Dermis blood vessel endothelial cell (primary cell): ENCODE measurements at regions not wholly inside any gene's neighbourhood (a gene's known extent, or its start where the extent isn't known, plus 50 kb on each side); places are given as distances from the start of the nearest gene placed in this dataset.

Source experiments
- DNase-seq: peaks from one replicate; pipeline ENCODE4 v3.0.0; 2010

DNA sequence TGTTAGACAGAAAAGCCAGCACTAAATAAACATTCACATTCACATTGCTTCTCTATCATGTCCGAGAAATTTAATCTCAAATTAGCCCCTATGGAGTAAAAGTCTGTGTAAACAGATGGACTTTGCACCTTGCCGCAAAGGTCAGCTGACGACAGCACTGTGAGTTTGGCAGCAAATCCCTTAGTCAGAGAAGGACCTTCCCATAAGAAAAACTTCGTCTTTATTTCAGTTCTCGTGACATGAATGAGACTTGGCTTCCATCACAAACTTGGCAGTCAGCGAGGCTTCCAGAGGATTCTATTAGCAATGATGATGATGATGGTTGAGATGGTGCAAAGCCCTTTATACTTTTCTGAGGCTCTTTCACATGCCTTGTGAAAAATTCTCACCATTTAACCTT, 133.7 kb upstream of the IFNGR1 start:
- DNase-seq = no peak

DNA sequence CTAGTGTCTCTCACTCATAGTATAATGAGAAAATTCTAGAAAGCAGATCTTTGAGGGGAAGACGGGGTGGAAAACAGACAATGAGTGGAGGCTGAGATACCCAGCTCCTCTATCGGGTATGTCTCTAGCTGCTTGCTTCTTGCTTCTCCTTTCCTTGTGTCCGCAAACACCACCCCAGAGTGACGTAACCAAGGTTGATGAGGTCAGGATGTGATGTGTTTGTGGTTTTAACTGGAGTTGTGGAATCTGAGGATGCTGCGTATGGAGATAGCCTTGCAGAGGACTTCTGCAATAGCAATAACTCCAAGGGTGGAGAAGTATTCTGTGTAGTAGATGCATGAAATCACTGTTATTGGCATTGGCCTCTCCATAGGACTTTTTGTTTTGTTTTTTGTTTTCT, 132.7 kb upstream of the IFNGR1 start:
- no peak for DNase-seq

DNA sequence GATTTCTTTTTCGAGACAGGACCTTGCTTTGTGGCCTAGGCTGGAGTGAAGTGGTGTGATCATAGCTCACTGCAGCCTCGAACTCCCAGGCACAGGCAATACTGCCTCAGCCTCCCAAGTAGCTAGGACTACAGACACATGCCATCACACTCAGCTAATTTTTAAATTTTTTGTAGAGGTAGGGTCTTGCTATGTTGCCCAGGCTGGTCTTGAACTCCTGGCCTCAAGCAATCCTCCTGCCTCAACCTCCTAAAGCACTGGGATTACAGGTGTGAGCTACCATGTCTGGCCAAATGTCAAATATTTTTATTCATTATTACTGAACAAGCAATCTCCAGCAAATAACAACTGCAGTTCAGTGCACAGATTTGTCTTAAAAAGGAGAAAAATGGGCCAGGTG, 131.7 kb upstream of the IFNGR1 start:
- DNase-seq = no peak

DNA sequence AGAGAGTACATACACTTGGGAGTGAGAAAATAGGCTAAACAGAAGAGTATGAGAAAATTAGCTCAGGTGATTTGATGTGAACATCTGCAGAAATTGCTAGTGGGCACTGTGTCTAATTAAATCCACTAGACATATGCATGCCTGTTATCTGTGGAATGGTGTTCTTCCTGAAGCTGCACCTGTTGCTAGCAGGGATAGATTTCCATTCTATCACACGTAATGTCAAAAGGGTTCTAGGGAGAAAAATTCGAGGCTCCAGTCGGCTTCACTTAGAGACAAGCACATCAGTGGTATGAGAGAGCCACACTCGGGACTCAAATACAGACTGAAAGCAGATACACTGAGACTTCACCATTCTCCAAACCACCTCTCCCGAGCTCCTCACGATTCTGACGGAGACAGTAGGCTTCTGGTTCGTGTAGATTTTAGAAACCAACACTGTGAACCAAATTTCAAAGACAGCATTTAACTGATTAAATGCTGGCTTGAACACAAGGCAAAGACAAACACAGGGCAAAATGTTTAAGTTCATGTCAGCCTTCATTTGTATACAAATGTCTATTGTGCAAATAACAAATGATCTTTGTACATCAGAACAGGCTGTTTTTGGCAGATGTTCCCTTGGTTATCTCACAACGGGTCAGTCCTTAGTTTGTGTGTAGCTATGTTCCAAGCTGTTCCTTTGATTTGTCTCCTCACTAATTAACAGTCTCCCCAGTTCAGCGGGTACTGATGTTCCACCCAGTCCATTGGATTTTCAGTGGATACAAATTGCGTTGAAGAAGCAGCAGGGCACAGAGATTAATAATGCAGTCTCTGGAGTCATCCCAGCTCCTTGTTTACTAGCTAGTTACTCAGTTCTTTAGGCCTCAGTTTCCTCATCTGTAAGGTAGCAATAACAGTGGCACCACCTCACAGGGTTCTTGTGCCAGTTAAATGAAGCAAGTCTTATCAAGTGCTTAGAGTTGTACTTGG, 131.0 kb upstream of the IFNGR1 start:
- DNase-seq = no peak

DNA sequence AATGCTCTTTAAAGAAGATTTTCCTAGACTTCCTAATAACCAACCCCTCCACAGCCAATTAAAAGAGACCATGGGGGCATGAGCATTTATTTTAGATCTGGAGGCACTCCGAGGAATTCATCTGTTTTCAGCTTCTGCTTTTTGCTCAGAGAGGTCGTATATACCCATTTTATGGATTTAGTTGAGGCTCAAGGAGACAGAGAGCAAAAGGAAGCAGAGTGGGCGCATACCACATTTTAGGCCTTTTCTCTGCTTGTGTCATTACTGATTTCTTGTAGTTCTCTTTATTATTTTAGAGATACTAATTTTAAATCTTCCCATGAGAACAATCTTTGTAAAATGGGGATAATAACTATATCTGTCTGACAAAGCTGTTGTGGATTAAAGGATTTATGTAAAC, 129.6 kb upstream of the IFNGR1 start:
- DNase-seq = no peak

DNA sequence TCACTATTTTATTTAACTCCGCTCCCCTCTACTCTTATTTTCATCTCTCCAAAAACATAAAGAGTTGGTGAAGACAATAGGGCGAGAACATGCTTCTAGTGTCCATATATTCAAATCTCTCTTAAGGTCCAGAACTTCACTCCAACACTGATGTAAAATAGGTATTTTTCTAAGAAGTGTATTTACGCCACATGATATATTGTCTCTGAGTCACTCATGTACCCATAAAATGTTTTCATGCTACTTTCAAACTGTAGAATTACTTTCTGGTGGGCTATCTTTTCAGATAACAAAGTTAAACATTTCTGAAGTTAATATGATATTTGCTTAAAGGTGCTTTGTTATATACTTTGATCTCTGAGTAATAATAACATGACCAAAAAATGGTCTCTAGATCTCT, 124.1 kb upstream of the IFNGR1 start:
- DNase-seq = no peak

DNA sequence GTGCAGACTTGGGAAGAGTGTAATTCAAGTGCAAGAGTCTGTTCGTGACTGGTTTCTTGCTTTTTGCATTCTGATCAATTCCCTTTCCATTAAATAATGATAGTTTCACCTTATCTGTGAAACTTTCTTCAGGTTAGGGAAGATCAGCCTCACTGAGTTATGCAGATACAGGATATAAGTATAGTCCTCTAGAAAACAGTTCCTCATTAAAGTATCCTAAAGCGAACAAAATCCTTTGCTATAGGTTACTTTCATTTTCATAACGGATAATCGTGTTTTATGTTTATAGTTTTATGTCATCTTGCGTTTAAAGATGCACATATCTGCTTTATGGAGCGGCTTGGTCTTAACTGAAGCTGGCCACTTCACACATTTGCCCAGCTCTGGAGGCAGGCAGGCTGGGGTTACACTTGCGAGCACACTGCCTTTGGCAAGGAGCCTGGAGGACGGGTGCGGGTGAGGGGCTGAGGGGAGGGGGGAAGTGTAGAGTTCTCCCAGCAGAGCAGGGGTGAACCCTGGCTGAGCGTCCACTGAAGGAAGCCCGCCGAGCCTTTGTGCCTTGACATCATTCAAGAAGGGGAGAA, 123.5 kb upstream of the IFNGR1 start:
- DNase-seq = no peak

DNA sequence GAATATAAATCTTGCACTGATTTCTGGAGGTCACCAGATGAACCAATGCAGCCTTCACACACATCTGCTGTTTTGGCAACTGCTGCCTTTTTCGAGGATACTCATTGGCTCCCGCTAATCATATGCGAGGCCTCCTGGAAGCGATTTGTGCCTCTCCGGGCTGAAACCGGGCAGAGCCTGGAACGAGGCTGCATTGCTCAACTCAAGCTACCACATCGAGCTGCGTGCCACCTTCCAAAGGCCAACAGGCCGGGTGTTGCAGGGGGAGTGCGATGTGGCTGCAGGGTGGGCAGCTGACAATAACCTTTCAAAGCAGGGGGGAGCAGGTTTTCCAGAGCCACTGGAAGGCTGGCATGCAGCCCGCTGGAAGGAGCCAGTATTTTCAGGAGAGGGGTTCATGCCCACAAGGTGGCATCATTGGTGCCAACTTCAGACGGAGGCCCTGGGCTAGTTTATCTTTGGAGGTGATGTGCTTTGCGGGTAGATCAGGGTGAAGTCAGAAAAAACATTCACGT, 122.6 kb upstream of the IFNGR1 start:
- DNase-seq = peak; percentile 19

DNA sequence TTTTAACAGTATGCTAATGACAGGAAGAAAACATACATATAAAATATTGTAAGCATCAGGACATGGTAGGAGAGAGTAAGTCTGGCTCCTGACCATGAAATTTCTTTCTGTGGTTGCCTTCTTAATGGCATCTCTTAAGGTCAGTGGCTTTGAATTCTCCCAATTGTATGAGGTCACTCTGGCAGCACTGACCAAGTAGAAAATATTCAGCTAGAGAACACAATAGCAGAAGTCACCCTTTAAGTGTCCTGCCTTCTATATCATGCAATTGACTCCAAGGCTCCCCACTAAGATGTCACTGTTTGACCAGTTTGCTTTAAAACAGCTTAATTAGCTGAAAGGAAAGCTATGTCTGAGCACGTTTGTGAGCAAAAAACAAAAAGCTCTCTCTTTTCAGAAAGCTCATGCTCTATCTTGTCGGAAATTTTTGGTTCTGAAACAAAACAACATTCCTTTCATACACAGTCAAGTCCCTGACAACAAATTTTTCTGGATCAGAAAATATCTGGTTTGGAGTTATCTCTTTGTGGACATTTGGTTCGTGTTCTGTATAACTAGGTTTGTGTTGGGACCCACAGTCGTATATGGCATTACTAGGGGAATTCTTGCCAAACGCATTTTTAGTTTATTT, 120.9 kb upstream of the IFNGR1 start:
- DNase-seq = no peak

DNA sequence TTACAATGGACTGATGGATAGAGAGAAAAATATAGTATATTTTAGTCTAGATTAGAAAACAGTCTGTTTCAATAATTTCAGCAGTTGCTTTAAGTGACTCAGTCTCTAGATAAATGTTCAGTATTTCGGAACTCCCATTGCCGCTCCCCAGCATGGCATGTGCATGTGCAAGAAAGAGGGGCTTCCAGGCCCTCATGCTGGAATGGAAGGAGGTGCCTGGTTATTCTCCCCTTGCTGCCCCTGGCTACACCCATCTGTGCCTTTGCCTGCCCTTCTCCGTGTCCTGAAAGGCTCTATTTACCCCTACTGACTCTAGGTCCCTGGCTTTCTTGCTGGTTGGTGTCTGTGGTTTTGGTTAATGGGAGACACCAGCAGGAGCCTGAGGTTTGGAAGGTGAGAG, 115.7 kb upstream of the IFNGR1 start:
- DNase-seq = no peak

DNA sequence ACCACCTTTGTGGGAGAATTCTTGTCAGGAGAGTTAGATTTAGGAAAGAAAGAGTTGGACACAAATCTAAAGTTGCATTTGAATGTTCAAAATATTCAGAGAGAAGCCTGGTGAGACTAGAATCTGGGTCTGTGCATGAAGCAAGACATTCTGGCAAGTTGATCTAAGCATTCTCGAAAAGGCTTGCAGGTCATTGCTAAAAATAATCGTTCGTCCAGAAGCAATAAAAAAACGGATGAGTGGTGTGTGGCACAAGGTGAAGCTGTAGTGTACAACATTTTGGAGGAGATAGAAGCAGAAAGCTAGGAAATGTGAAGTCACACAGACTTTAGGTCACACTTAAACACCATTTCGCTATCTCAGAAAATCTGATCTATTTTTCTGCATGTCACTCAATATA, 114.9 kb upstream of the IFNGR1 start:
- no peak for DNase-seq

DNA sequence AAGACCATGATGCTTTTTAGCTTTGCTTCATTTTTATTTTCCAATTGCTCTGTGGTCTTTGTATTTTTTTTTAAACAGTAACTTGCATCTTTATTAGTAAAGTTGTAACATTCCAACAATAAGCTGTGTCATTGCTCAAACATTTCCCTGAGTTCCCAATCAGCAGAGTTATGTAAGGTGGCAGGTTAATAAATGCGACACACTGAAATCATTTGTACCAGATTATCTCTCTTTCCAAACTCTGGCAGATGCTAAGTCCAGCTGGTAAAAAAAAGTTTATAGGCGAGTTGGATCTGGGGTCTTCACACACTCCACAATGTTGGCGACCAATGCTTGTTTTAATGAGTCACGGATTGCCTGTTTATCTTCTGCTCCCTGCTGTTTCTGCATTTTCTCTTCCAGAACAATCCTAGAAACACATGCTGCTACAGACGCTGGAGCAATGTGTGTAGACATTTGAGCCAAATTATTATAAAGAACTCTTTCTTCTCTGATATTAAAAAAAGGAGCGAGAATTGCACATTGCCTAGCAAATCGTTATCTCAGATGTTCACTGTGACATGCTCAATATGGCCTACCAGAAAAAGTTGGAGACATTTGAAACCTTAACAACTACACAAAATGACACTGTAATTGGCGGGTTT, 113.6 kb upstream of the IFNGR1 start:
- no peak for DNase-seq

DNA sequence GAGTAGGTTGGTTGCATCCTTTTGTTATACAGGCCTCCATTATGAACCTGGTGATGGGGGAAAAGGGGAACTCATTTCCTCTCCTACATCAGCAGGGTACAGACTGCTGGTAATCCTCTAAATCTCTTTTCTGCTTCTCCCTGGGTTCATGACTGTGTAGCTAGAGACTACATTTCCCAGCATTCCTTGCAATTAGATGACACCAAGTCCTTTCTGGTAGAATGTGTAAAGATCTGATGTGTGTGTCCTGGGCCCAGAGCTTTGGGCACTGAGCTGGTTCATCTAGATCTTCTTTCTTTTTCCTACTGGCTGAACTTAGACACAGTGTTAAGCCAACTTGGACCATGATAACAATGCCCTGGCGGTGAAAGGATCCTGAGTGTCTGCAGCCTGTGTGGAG, 104.7 kb upstream of the IFNGR1 start:
- no peak for DNase-seq

DNA sequence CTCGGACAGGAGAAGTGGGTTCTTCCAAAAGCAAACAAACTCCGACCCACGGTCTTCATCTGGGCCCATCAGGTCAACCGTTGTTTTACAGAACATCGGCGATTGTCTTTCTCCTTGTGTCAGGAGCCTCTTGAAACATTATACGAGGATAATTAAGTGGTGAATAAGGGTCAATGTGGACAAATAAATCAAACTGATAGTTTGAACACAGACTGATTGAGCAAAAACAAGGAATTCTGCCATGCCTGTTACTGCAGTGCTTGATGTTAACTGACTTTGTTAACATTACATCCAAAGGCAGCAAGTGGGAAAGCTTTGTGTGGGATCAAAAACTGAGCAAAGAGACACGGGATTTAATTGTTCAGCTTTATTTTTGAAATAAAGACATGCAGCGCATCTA, 101.1 kb upstream of the IFNGR1 start:
- no peak for DNase-seq

DNA sequence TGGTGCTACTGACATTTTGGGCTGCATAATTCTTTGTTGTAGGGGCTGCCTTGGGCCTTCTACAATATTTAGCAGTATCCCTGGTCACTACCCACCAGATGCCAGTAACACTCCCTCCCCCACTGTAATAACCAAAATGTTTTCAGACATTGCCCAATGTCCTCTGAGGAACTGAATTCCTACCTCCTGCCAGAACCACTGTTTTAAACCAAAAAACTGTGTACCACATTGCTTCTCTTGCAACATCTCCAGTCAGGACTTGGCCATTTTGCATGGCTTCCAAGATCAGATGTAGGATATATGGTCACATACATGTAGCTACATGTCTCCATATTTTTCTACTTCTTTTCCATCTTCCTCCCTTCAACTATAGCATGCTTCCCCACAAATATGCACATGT, 97.4 kb upstream of the IFNGR1 start:
- no peak for DNase-seq

DNA sequence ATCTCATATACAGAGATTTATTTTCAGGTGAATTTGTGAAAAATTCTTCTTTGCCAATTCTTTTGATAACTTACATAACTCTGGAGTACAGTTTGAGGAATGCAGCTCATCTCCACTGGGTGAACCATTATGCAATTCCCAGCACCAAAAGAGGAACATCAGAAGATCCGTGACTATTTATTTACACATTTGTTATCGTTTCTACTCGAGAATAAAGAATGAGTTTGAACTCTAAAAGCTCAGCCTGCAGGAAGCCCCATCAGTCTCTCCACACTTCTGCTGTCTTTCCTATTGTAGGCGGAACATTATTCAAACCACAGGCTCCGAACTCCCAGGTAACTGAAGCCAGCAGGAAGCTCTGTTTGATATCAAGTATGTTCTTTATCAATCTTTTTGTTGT, 95.9 kb upstream of the IFNGR1 start:
- DNase-seq = no peak

DNA sequence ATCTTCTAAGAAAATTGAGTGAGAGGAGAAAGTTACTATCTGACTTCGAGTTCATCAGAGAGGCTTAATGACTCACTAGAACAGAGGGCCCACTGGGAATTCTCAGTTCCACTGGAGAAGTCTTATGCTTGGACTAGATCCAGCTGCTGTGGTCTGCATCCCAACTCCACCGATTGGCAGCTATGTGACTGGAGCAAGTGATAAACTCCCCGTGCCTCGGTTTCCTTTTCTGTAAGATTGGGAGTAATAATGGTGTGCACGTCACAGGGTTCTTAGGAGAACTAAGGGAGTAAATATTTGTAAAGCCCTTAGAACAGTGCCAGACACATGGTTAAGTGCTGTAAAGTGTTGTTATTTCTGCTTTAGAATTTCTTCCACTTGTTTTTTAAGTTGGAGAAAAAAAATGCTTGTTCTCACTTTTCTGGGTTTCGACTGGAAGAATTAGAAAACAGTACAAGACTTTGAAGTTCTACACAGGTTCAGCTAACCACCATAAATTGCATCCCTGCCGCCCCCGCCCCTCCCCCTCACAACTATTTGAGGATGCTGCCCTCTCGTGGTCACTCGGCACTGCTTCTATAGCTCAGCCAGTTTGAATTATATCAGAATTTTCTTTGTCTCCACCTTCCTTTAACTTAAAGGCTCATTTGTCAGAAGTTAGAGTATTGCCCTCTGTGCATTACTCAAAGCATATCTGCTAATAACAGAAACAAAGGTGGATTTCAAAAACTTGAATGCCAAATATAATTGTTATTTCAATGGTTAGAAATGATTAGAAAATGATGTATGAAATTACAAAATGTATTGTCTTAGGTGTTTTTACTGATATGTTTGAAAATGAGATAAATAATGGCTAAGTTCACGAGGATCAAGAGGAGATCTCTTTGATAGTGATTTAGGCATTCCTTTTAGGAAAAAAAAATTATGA, 95.0 kb upstream of the IFNGR1 start:
- DNase-seq = peak; percentile 86

DNA sequence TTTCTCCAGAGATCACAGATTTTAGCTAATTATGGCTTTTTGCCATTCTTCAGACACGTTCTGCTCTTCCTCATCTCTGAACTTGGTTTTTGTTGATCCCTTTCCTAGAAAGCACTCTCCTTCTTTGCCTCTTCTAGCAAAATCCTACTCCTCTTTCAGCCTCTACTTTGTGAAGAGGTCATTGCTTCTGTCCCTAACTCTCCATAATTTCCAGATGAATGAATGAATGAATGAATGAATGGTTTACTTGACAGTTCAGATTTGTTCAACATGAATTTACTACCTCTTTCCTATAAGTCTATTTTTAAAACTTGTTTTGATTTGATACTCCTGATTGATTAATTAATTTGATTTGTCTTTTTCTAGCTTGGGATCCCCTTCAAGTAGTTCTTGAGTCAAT, 94.0 kb upstream of the IFNGR1 start:
- no peak for DNase-seq

DNA sequence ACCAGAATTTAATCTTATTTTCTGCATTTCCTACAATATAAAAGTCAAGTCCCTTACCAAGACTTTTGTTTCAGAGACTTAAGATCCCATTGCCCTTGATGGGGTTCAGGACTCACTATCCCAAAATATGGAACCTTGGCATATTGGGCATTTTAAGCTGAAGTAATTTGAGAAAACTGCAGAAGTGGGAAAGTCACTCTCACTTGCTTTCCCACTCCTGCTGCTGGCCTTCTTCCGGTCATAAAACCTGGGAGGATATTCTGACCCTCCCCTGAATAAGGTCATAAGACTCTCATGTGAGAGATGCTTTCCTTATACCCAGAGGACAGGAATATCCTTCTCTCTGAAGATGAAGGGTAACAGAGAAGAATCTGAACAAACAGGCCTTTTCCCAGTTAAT, 92.8 kb upstream of the IFNGR1 start:
- no peak for DNase-seq

DNA sequence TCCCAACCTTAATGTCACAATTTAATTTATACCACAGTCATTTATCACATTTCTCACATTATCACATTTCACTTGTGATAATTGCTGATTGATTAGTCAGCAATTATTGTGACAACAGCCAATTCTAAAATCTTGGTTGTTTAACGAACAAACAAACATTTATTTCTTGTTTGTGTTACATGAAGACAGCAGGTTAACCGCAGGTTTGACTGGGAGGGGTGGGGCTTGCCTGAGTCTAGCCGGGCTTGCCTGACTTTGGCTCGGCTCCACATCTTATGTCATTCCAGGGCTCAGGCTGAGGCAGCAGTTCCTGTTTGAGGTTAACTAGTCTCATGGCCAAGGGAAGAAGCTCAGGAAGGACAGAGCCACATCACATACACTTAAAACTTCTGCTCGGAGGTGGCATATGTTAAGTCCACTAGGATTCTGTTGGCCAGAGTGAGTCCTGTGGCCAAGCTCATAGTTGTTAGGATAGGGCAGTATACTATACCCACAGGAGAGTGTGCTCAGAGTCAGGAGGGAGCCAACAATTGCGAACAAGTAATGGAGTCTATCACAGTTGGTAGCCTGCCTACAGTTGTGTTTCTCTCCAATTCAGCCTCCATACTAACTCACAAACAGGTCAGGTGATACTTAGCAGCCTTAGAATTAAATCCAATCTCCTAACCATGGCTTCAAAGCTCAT, 90.0 kb upstream of the IFNGR1 start:
- peak; percentile 80 for DNase-seq

DNA sequence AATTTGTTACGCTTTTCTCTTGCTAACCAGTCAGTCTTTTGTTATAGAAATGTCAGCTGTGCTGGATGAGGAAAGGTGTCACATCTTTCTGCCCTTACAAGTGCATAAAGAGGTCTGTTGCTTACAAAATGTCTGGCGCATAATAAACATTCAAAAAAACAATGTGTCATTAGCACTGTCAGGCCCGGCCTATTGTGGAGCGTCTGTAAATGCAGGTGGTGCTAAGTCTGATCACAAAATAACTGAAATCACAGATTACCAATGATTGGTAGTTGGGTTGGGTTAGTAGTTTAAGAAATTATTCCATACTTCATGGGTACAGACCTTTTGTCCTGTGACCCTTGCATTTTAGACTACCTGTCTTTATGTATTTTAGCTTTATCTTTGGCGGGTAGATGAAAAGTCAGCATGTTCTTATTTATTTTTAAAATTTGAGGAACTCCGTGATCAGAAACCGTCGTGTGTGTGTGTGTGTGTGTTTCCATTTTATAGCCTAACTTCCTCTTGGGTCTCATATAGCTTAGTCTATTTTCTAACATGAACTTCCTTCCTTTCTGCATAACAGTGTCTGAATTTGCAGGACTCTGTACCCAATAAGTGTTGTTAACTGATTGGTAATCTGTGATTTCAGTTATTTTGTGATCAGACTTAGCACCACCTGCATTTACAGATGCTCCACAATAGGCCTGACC, 88.1 kb upstream of the IFNGR1 start:
- DNase-seq = no peak
